NCI-H2196 (cell line): ENCODE measurements at regions not wholly inside any gene's neighbourhood (a gene's known extent, or its start where the extent isn't known, plus 50 kb on each side); places are given as distances from the start of the nearest gene placed in this dataset.
A peak's percentile ranks its signal among the peaks of the same experiment; 100 is the strongest.

Experiments used
- DNase-seq: peaks from one replicate; lab custom pipeline; 2025; ENCODE audit not compliant: unreplicated experiment; lab: John Stamatoyannopoulos, UW

- DNase-seq: no peak
These were observed 377.3 kb downstream of the GASK1B start for GRCh38 chr4:157795495-157795894.

GRCh38 chr4:157792716-157793115 is 380.1 kb downstream of the GASK1B start:
- no peak for DNase-seq

- DNase-seq: no peak
These were observed 381.6 kb downstream of the GASK1B start for GRCh38 chr4:157791236-157791635.

GRCh38 chr4:157787618-157788017 is 385.2 kb downstream of the GASK1B start:
- no peak for DNase-seq

- no peak for DNase-seq
These were observed 391.5 kb downstream of the GASK1B start for GRCh38 chr4:157781361-157781760.

- DNase-seq: no peak
These were observed 393.7 kb downstream of the GASK1B start for GRCh38 chr4:157779081-157779480.

GRCh38 chr4:157776930-157777528 is 395.8 kb downstream of the GASK1B start:
- DNase-seq: no peak

GRCh38 chr4:157775971-157776370 is 396.9 kb downstream of the GASK1B start:
- DNase-seq: no peak

GRCh38 chr4:157772907-157773306 is 399.9 kb downstream of the GASK1B start:
- DNase-seq: no peak

- DNase-seq: no peak
These were observed 404.4 kb downstream of the GASK1B start for GRCh38 chr4:157768419-157768818.

GRCh38 chr4:157763490-157763889 is 409.3 kb downstream of the GASK1B start:
- no peak for DNase-seq

- no peak for DNase-seq
These were observed 418.4 kb downstream of the GASK1B start for GRCh38 chr4:157754410-157754809.

- no peak for DNase-seq
These were observed 421.2 kb downstream of the GASK1B start for GRCh38 chr4:157751631-157752030.

- no peak for DNase-seq
These were observed 431.2 kb downstream of the GASK1B start for GRCh38 chr4:157741642-157742041.

GRCh38 chr4:157739242-157739641 is 433.6 kb downstream of the GASK1B start:
- no peak for DNase-seq

- no peak for DNase-seq
These were observed 444.6 kb downstream of the GASK1B start for GRCh38 chr4:157728215-157728614.

- DNase-seq: no peak
These were observed 445.7 kb downstream of the GASK1B start for GRCh38 chr4:157727163-157727562.

GRCh38 chr4:157722146-157722545 is 450.7 kb downstream of the GASK1B start:
- no peak for DNase-seq

- peak; percentile 6 for DNase-seq
These were observed 459.5 kb downstream of the GASK1B start for GRCh38 chr4:157713342-157713741.

GRCh38 chr4:157706155-157706554 is 466.7 kb downstream of the GASK1B start:
- DNase-seq: no peak

- DNase-seq: no peak
These were observed 470.0 kb downstream of the GASK1B start for GRCh38 chr4:157702831-157703230.

- no peak for DNase-seq
These were observed 471.2 kb downstream of the GASK1B start for GRCh38 chr4:157701695-157701994.

GRCh38 chr4:157700898-157701694 is 471.7 kb downstream of the GASK1B start:
- DNase-seq: no peak
